ENCODE measurements at regions not wholly inside any gene's neighbourhood (a gene's known extent, or its start where the extent isn't known, plus 50 kb on each side); places are given as distances from the start of the nearest gene placed in this dataset.

DNA sequence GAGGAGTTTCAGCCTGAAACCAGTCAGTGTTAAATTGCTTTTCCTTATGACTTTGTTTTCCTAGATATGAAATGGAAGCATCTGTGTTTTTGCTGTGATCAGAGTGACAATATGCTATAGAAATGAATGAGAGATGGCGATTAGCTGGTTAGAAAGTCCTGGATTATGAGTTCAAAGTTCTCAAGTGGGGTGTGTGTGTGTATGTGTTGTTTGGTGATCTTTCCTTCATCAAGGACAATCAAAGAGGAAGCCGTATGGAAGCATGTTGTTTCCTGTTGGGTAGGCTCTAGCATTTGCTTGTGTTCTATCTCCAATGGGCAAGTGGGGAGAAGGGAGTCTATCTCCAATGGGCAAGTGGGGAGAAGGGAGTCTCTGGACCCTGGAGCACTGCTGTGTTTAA lies 64.0 kb upstream of the STX18 start:
- DNase-seq: no peak

DNA sequence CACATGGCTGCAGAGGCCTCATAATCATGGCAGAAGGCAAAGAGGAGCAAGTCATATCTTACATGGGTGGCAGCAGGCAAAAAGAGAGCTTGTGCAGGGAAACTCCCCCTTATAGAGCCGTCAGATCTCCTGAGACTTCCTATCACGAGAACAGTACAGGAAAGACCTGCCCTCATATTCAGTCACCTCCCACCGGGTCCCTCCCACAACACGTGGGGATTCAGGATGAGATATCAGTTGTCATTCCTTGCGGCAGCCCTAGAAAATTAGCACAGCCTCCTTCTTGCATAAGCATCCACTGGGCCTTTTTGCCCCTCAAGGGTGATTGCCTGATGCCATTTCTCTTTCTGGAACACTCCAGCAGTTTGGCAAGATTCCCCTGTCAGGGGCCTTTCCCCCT lies 61.7 kb upstream of the STX18 start:
- DNase-seq: peak in 5 of 56 donors; percentile 3 to 15 (median 9)

- no peak for DNase-seq
Measured at GRCh38 chr4:4603067-4603466, 61.2 kb upstream of the STX18 start.

- DNase-seq: no peak
Measured at GRCh38 chr4:4602468-4602867, 60.6 kb upstream of the STX18 start.

- no peak for DNase-seq
Measured at GRCh38 chr4:4601803-4602369, 60.0 kb upstream of the STX18 start.

DNA sequence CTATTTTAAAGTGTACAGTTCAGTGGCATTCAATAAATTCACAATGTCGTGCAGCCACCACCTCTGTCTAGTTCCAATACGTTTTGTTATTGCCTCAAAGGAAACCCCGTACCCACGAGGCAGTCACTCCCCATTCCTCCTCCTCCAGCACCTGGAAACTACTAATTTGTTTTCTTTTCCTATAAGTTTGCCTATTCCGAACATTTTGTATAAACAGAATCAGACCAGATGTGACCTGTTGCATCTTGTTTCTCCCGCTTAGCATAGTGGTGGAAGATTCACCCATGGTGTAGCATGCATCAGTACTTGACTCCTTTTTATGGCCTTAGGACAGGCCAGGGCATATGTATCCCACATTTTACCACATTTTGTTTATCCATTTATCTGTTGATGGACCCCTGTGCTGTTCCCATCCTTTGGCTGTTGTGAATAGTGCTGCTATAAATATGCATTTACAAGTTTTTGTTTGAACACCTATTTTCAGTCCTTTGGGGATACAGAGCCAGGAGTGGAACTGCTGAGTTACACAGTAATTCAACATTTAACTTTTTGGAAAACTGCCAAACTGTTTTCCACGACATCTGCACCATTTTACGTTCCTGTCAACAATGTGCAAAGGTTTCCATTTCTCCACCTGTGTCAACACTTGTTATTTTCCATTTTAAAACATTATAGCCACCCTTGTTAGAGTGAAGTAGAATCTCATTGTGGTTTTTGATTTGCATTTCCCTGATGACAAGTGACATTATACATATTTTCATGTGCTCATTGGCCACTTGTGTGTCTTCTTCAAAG lies 57.8 kb upstream of the STX18 start:
- DNase-seq: no peak

- DNase-seq: no peak
Measured at GRCh38 chr4:4598851-4599411, 57.1 kb upstream of the STX18 start.

DNA sequence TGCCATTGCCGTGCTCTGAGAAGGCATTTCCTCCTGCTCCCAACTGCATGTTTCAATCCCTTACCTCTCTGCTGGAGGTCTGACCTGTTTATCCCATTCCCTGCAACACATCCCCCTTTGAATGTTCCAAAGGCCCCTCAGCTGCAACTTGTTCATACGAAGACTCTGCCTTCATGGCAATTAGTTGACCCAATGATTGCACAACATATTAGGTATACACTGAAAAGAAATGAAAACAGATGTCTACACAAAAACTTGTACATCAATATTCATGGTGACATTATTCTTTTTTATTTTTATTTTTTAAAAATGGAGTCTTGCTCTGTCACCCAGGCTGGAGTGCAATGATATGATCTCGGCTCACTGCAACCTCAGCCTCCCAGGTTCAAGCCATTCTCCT lies 54.9 kb upstream of the STX18 start:
- no peak for DNase-seq

DNA sequence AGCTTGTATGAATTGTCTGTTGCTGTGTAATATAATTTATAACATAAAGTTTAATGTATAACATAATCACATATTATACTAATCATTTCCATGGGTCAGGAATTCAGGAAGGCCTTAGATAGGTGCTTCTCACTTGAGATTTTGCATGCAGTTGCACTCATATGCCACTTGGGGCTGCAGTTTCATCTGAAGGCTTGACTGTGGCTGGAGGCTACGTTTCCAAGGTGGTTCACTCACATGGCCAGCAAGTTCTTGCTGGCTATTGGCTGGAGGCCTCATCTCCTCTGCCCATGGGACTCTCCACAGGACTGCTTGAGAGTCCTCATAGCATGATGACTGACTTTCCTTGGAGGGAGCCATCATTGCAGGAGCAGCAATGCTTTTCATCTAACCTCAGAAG lies 53.4 kb upstream of the STX18 start:
- DNase-seq: no peak

DNA sequence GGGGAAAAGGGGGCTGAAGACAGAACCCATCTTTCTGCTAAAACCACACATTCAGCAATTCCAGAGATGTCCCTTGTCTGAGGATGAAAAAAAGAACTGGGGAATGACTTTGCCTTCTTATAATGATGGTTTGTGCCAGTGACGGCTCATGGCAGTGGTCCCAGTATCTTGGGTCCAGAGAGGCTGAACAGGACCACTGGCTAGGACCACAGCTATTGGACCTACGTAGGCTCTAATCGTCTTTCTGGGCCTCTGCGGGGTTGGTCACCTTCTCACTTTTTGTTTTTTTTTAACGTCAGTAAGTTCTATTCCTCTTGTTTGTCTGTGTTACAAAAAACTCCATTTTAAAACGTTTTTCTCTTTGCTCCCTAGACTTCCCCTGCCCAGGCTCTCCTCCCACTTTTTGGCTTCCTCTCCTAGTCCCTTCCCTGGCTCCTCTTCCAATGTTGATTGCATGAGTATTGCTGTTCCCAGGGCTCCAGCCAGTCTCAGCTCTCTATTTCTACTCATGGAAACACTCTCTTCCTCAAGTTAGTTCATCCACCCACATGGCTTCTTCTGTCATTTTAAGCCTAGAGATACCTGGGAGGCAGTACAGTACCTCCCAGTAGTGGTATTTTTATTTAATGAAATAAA lies 52.6 kb upstream of the STX18 start:
- no peak for DNase-seq

DNA sequence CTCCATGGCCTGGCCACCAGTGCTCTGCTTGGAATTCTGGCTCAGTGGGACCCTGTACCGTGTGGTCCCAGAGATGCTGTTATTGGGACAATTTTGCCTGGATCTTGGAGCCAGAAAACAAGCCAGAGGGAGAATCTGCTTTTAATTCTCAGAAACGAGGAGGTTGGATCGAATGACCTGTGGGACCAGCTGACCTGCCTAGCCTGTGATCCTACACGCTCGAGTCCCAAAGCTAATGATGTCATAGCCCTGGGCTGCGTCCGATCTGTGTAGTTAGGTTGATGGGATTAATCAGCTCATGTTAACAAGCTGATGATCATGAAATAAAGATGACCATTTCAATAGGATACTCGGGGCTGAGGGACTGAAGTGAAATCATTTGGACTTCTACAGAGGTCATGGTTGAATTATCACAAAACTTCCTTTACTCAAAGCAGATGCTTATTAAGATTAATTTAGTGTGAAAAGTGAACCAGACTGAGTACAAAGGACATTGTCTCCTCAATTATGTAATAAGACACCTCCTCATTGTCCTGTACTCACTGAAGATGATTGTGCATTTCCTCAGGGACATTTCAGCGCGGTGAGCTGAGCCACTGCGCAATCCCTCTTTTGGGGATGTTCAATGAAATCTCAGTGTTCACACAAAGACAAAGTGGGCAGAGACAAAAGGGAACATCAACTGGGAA lies 51.9 kb upstream of the STX18 start:
- DNase-seq: no peak

DNA sequence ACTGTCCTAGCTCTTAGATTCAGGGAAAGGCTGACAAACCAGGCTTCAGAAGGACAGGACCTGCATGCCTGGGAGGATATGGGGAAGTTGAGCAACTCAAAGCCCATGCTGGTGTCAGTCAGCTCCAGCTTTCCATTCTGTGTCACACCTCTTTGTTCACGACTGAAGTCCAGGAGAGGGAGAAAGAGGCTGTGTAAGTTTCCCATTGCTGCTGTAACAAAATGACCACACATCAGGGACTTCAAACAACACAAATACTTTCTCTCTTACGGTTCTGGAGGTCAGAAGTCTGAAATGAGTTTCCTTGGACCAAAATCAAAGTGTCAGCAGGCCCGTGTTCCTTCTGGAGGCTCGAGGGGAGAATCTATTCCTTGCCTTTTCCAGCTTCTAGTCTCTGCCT lies 50.6 kb upstream of the STX18 start:
- DNase-seq: no peak

Measured in nucleus accumbens (tissue), 56 donors.